COLO829 (cell line): ENCODE measurements at regions not wholly inside any gene's neighbourhood (a gene's known extent, or its start where the extent isn't known, plus 50 kb on each side); places are given as distances from the start of the nearest gene placed in this dataset.

Experiments
- DNase-seq: peaks from one replicate; pipeline ENCODE4 v3.0.0; 2012; ENCODE audit warnings: low spot score

DNA sequence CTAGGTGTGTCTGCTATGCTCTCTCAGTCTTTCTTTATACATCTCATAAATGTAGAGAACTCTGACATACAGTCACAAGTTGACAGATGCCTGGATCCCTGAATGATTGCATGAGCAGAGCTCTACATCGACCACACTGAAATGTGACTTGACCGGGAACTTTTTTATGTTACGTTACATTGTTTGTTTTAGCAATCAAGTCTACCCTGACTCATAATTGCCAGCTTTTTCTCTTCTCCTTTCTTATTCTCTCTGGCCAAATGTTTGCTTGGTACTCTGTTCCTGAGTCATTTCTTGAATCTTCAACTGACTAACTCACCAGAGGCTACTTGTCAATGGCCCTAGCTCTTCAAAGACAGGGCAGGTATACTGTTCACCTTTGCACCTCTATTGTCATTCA, 213.6 kb upstream of the DTNBP1 start:
- DNase-seq = no peak

DNA sequence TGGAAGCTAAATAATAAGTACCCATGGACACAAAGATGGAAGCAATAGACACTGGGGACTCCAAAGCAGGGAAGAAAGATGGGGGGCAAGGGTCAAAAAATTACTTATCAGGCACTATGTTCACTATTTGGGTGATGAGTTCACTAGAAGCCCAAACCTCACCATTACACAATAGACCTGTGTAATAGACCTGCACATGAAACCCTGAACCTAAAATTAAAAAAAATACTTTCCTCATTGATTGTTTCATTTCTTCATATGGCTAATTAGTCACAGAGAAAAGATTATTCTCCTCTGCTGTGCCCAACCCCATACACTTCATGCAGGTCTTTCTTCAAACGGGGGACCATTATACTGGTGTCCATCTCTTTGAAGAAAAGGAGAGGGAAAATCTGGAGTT, 213.0 kb upstream of the DTNBP1 start:
- no peak for DNase-seq

DNA sequence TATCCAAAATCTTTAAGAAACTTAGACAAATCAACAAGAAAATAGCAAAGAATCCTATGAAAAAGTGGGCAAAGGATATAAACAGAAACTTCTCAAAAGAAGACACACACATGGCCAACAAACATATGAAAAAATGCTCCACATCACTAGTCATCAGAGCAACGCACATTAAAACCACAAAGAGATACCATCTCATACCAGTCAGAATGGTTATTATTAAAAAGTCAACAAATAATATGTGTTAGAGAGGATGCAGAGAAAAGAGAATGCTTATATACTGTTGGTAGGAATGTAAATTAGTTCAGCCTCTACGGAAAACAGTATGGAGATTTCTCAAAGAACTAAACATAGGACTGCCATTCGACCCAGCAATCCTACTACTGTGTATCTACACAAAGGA, 212.0 kb upstream of the DTNBP1 start:
- no peak for DNase-seq

GRCh38 chr6:15874326-15874725, 211.5 kb upstream of the DTNBP1 start:
- no peak for DNase-seq

DNA sequence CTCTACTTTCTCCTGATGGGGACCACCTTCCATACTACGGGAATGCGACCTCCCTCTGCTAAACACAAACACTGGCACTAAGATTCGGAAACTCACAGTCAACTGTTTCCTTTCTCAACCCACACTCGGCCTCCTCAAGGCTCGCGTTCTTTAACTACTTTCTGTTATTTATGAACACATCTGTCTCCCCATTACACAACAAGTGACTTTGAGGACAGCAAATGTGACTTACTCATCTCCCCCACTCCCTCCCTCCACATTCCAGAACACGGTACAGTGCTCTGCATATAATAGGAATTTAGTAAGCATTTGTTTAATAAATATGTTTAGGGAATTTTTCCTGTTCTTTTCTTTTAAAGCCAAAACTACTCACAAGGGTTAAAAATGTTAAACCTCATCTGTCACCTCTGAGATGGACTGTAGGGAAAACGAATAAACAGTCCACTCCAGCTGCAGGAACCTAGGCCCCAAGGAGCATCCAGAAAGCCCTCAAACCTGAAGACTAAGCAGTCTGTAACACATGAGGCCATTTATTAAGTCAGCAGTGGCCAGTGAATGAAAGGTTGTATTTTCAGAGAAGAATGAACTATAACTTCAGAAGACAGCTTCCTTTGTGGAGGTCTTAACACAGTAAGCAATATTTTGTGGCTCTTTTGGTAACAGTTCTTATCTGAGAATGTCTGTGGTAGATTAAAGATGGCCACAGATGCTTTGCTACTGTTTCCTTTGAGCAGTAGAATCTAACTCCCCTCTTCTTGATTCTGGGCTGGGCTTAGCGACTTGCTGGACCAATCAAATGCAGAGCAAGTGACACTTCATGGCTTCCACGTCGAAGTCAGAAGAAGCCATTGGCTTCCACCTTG, 209.6 kb upstream of the DTNBP1 start:
- DNase-seq = peak; percentile 32

DNA sequence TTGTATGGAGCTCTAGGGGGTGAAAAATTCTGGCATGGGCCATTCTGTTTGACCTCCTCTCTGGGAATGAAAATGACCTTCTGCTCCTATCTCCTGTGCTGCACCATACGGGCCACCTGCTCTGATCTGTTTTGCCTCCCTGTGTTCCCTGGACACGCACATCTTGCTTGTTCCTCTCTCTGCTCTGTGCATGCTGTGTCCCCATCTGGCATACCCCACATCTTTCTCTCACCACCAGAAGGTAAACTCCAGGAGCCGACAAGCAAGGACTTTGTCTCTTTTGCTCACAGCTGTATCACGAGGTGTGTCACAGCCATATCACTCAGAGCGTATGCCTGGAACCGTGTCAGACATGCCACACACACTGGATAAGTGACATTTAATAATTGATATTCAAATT, 208.4 kb upstream of the DTNBP1 start:
- DNase-seq = no peak

- DNase-seq = no peak
Measured at GRCh38 chr6:15870333-15871043, 207.7 kb upstream of the DTNBP1 start.

DNA sequence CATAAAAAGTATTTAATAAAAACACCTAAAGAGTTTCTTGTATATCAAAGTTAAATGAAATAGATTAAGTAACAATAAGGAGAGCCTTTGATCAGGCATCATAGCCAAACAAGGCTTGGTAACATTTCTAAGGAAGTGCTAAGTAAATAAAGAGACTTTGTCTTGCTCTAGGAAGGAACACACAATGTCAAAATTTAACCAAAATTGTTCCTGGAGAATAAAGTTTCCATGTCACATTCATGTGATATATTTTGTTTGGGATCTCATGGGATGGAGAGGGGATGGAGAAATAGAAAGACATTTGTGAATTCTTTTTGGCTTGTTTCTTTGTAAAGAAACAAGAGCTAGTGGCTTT, 201.9 kb upstream of the DTNBP1 start:
- peak; percentile 50 for DNase-seq

DNA sequence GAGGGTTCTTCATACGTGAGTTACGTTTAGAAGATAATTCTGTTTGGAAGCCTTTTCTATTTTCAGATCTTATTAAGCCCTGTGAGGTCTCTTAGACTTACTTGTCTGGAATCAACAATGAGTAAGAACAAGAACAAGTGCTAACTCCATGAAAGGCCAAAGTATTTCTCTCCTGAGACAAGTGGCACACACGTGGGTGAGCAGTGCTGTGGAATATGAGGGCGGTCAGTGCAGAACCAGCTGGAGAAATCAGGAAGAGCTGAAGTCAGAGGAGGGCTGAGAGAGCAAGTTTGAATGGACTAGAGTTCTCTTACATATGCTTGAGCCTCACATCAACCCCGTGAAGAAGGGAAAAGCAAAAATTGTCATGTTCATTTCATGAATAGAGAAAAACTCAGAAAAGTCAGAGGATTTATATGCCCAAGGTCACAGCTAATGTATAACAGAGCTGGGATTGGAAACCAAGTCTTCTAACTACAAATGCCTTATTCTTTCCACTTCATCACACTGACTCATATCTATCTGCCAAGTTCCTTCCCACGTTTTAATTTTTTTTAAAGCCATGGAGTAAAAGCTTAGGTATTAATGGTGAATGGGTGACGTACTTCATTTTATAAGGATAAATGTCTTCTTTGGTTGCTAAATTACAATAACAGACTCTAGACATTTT, 201.3 kb upstream of the DTNBP1 start:
- DNase-seq = peak; percentile 81

GRCh38 chr6:15862810-15863209, 200.0 kb upstream of the DTNBP1 start:
- no peak for DNase-seq

- no peak for DNase-seq
Measured at GRCh38 chr6:15861486-15861885, 198.7 kb upstream of the DTNBP1 start.

DNA sequence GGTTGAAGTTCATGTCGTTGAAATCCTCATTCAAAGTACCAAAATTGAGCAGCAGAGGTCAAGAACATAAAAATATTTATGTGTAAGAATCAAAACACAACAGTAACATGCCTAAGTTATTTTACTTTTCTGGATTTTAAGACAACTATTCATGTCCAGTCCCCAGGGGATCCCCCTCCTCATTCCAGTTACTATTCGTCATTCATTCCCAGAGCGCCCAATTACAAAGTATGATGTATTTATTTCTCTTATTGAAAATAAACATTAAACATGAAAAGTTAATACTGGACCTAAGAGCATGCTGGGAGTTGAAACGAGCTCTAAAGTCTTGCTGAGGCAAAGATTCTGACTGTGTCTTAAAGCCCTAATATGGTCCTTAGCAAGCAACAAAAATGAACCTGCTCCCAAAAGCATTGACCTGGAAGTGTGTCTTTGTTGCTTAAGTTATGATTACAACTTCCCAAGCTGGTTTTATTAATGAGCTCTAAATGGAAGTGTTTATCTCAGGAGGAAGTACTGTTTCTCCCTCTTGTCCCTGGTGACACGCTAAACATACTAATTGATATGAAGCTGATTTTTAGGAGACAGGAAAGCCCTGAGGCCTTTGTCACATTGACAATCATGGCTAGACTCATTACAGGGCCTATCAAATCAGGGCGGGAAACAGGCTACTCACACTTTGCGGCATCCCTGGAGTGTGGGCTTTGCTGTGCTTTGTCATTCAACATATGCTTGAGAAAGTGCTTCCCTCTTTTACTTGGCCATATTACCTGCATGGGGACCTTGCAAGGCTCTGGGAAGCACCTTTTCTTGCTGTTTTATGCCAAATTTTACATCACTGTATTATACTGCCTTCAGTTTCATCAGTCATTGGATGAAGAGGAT, 192.2 kb upstream of the DTNBP1 start:
- DNase-seq = no peak

GRCh38 chr6:15854378-15854777, 191.6 kb upstream of the DTNBP1 start:
- DNase-seq = no peak

DNA sequence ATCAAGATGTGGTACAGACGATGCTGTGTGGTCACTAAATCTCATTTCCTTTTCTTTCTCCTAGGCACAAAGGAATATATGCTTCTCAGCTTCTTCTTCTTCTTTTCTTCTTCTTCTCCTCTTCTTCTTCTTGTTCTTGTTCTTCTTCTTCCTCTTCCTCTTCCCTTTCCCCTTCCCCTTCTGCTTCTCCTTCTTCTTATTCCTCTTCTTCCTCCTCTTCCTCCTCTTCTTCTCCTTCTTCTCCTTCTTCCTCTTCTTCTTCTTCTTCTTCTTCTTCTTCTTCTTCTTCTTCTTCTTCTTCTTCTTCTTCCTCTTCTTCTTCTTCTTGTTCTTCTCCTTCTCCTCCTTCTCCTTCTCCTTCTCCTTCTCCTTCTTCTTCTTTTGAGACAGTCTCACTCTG, 190.4 kb upstream of the DTNBP1 start:
- DNase-seq = no peak

GRCh38 chr6:15852289-15852688, 189.5 kb upstream of the DTNBP1 start:
- DNase-seq = no peak

GRCh38 chr6:15849395-15849794, 186.6 kb upstream of the DTNBP1 start:
- DNase-seq = no peak

- DNase-seq = no peak
Measured at GRCh38 chr6:15845492-15845891, 182.7 kb upstream of the DTNBP1 start.

- no peak for DNase-seq
Measured at GRCh38 chr6:15843764-15844163, 180.9 kb upstream of the DTNBP1 start.

- DNase-seq = peak; percentile 20
Measured at GRCh38 chr6:15843226-15843625, 180.4 kb upstream of the DTNBP1 start.

GRCh38 chr6:15842727-15843117, 179.9 kb upstream of the DTNBP1 start:
- DNase-seq = peak; percentile 43

DNA sequence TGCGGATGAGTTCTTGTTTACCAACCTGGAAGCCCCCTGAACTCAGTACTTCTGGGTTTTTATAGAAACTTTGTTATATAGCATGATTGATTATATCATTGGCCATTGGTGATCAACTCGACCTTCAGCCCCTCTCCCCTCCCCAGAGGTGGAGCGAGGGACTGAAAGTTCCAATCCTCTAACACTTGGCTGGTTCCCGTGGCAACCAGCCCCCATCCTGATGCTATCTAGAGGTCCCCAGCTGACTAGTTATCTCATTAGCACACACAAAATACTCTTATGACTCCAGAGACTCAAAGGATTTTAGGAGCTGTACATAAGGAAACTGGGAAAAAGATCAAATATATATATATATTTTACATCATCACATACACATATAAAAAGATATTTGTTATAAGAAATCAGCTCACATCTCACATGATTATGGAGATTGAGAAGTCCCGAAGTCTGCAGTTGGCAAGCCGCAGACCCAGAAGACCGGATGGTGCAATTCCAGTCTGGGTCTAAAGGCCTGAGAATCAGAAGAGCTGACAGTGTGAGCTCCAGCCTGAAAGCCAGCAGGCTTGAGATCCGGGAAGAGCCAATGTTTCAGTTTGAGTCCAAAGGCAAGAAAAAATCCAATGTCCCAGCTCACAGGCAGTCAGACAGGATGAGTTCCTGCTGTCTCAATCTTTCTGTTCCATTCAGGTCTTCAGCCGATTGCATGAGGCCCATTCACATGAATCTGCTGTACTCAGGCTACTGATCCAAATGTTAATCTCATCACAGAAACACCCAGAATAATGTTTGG, 179.3 kb upstream of the DTNBP1 start:
- no peak for DNase-seq
